Adrenal gland (tissue), 9 donors: ENCODE measurements at regions not wholly inside any gene's neighbourhood (a gene's known extent, or its start where the extent isn't known, plus 50 kb on each side); places are given as distances from the start of the nearest gene placed in this dataset.

Experiments used
- DNase-seq, 7 donors: peaks; one replicate each; pipeline ENCODE4 v3.0.0-alpha.2; 2019 to 2020
- H3K27ac ChIP-seq, 5 donors: fragments of 200-600 bp; sonication (generic) in 4 of 5; 1 replicate in 3 of 5; 2 replicates in 2 of 5; pipeline versions ENCODE4 v1.5.1 to v1.8.0; 2016 to 2020; ENCODE audit warnings: mild to moderate bottlenecking in 1 of 5
- H3K27me3 ChIP-seq: fragments of 200-600 bp; 2 replicates; pipeline ENCODE4 v1.8.0; 2021
- H3K36me3 ChIP-seq, 2 donors: fragments of 200-600 bp; replicated peaks in 1 of 2; 1 replicate in 1 of 2; 2 replicates in 1 of 2; pipeline versions ENCODE4 v1.5.1 to v1.8.0; 2018 to 2022
- H3K4me1 ChIP-seq, 2 donors: fragments of 200-600 bp; replicated peaks in 1 of 2; 1 replicate in 1 of 2; 2 replicates in 1 of 2; pipeline versions ENCODE4 v1.5.1 to v1.8.0; 2018 to 2021
- H3K4me3 ChIP-seq, 4 donors: fragments of 200-600 bp; sonication (generic) in 3 of 4; one replicate each; pipeline ENCODE4 v1.5.1; 2016 to 2018
- H3K9me3 ChIP-seq, 3 donors: fragments of 200-600 bp; sonication (generic) in 1 of 3; replicated peaks in 1 of 3; 1 replicate in 2 of 3; 2 replicates in 1 of 3; pipeline versions ENCODE4 v1.5.1 to v1.8.0; 2016 to 2021
- CTCF ChIP-seq, 6 experiments: fragments of 450-650 bp in 4 of 6; fragments of 200-600 bp in 2 of 6; sonication (generic) in 1 of 6; IDR thresholded peaks; 1 replicate in 5 of 6; 2 replicates in 1 of 6; pipeline versions ENCODE4 v1.5.1 to v1.8.0; 2016 to 2021; ENCODE audit warnings: antibody characterized with exemption in 6 of 6, mild to moderate bottlenecking in 2 of 6, moderate library complexity in 1 of 6
- POLR2A ChIP-seq, 2 donors: fragments of 450-650 bp; IDR thresholded peaks; one replicate each; pipeline ENCODE4 v1.6.1; 2017; ENCODE audit warnings: antibody characterized with exemption in 2 of 2, mild to moderate bottlenecking in 2 of 2, moderate library complexity in 1 of 2
- WGBS, 4 donors: extraction: QIAGEN DNeasy Blood & Tissue Kit in 2 of 4; methylation state at CpG; one replicate each; pipeline versions ENCODE4 v1.1.5 to v1.1.7; 2013 to 2017; 5-methylcytosine and 5-hydroxymethylcytosine counted together
- intact Hi-C, 2 donors: fragments of 100-400 bp; cut with DNase I; formaldehyde crosslinking; loops; one replicate each; pipeline versions ENCODE4 v1.14.1 to v1.15.0; 2022 to 2023
- donor health status: healthy with polysubstance abuse.
- donor health status: Bipolar disorder and iron deficiency.
- donor health status: DM: yes; HTN: yes; CAD: no.
- donor health status: DM: no; HTN: no; CAD: no.
- donor health status: DM: no; HTN: no; CAD: no.

GRCh38 chr1:199279872-199280645 lies 641.2 kb downstream of the PTPRC start:
- TF ChIP-seq POLR2A (IDR thresholded peaks at IDR 0.05) (no peak), CTCF (IDR thresholded peaks at IDR 0.05) (no peak)
- Histone ChIP-seq H3K27ac (no peak overlapping the region), H3K9me3 (no peaks in the 10 kb centered on the region), H3K36me3 (no peaks in the 10 kb centered on the region), H3K4me1 (no peaks in the 10 kb centered on the region), H3K4me3 (no peak overlapping the region), H3K27me3 (no peaks in the 10 kb centered on the region)
- WGBS, 4 donors = 45 to 57% (median 51%) methylated on average over 3 of the region's 3 CpGs
- peak in 1 of 7 donors; percentile 22 for DNase-seq
- intact Hi-C loops = no loop called here

DNA sequence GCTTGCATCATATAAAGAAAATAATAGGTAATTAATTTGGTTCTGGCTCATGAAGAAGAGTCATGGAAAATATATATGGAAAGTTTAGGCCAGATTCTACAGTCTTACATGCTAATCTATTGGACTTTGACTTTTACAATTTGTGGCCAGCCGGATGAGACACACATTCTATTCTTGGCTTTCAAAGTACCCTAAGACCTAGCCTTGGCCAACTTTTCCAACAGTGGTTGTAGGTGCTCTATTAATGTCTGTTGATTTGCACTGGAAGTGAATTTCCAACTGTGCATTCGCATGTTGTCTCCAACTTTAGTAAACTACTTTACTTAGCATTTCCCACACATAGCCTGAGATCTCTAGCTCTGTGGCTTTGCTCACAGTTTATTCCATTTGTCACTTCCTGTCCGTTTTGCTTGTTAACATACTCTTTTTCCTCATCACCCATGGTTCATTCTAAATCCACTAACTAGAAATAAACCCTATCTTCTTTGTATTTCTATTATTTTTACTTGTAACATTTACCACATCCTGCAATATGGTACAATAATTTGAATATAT lies 644.0 kb downstream of the PTPRC start:
- Histone ChIP-seq H3K4me3 (no peak overlapping the region), H3K9me3 (no peaks in the 10 kb centered on the region), H3K27me3 (no peaks in the 10 kb centered on the region), H3K36me3 (no peaks in the 10 kb centered on the region), H3K27ac (no peak overlapping the region), H3K4me1 (no peaks in the 10 kb centered on the region)
- no peak for TF ChIP-seq POLR2A (IDR thresholded peaks at IDR 0.05)
- TF ChIP-seq CTCF (IDR thresholded peaks at IDR 0.05) = no peak
- WGBS, 4 donors = 57 to 76% (median 70%) methylated on average over 3 of the region's 3 CpGs
- no peak for DNase-seq
- intact Hi-C loops = no loop called here

- Histone ChIP-seq H3K4me1 (no peaks in the 10 kb centered on the region), H3K4me3 (no peak overlapping the region), H3K27ac (no peak overlapping the region), H3K27me3 (no peaks in the 10 kb centered on the region), H3K36me3 (no peaks in the 10 kb centered on the region), H3K9me3 (no peaks in the 10 kb centered on the region)
- 12 to 25% (median 19%) methylated on average over 2 of the region's 2 CpGs for WGBS, 4 donors
- TF ChIP-seq POLR2A (IDR thresholded peaks at IDR 0.05) = no peak
- no peak for TF ChIP-seq CTCF (IDR thresholded peaks at IDR 0.05)
- DNase-seq = no peak
- intact Hi-C loops = no loop called here
These were observed 645.0 kb downstream of the PTPRC start for GRCh38 chr1:199283794-199284193.

DNA sequence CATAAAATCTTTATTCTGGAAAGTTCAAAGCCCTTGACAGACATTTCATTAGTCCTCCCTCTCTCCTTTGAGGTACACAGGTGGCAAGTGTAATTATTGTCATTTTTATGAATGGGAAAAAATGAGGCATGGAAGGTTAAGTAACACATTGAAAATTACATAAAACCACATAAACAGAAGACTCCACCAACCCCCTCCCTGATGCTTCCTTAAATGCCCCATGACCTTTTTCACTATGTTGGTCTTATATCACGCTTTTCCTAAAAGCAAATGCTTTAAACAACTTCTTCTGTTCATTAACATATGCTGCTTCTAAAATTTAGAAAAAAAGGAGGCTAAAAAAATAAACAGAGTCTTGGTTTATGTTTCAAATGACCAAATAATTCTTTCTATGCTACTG lies 648.4 kb downstream of the PTPRC start:
- Histone ChIP-seq H3K36me3 (no peaks in the 10 kb centered on the region), H3K4me1 (no peaks in the 10 kb centered on the region)

More for the DNA sequence above, 648.4 kb downstream of the PTPRC start:
- no peak overlapping the region for H3K4me3 ChIP-seq
- H3K9me3 ChIP-seq = no peaks in the 10 kb centered on the region
- DNase-seq = no peak
- no peaks in the 10 kb centered on the region for H3K27me3 ChIP-seq
- no peak overlapping the region for H3K27ac ChIP-seq
- TF ChIP-seq POLR2A (IDR thresholded peaks at IDR 0.05) (no peak), CTCF (IDR thresholded peaks at IDR 0.05) (no peak)
- intact Hi-C loops = no loop called here
- 68 to 76% (median 74%) methylated on average over 1 of the region's 1 CpG for WGBS, 4 donors
